ENCODE measurements at regions not wholly inside any gene's neighbourhood (a gene's known extent, or its start where the extent isn't known, plus 50 kb on each side); places are given as distances from the start of the nearest gene placed in this dataset.
"Not testable (repeated sequence)": the region's sequence is repeated elsewhere in the genome, so short reads cannot be mapped to it uniquely, and the experiment has no call there.

GRCh38 chr11:121904148-121904547 is 211.9 kb downstream of the BLID start:
- Histone ChIP-seq H3K27ac (no peak overlapping the region), H3K36me3 (no peaks in the 10 kb centered on the region), H3K4me3 (no peak overlapping the region), H3K4me1 (replicated peaks) (no peaks in the 10 kb centered on the region), H3K9me3 (no peaks in the 10 kb centered on the region), H3K27me3 (replicated peaks; ENCODE audit: insufficient read depth) (no peaks in the 10 kb centered on the region)
- DNase-seq (ENCODE audit: low spot score) = no peak
- WGBS = 79% methylated on average over 6 of the region's 6 CpGs
- intact Hi-C loops (cut with DNase I) = no loop called here
- TF ChIP-seq CTCF (IDR thresholded peaks at IDR 0.05) = no peak
- no peak for TF ChIP-seq POLR2AphosphoS5 (IDR thresholded peaks at IDR 0.05)
- TF ChIP-seq POLR2A (IDR thresholded peaks at IDR 0.05) = no peak

GRCh38 chr11:121901886-121902285 is 214.1 kb downstream of the BLID start:
- no peak for DNase-seq (ENCODE audit: low spot score)
- no peak overlapping the region for H3K27ac ChIP-seq
- TF ChIP-seq POLR2AphosphoS5 (IDR thresholded peaks at IDR 0.05) = no peak
- no peak for TF ChIP-seq POLR2A (IDR thresholded peaks at IDR 0.05)
- no peak for TF ChIP-seq CTCF (IDR thresholded peaks at IDR 0.05)
- intact Hi-C loops (cut with DNase I) = no loop called here
- no peaks in the 10 kb centered on the region for H3K4me1 ChIP-seq (replicated peaks)
- H3K4me3 ChIP-seq = no peak overlapping the region
- WGBS = 88% methylated on average over 4 of the region's 4 CpGs
- H3K36me3 ChIP-seq = no peaks in the 10 kb centered on the region
- no peaks in the 10 kb centered on the region for H3K9me3 ChIP-seq
- H3K27me3 ChIP-seq (replicated peaks; ENCODE audit: insufficient read depth) = no peaks in the 10 kb centered on the region

GRCh38 chr11:121901417-121901816 is 214.6 kb downstream of the BLID start:
- DNase-seq (ENCODE audit: low spot score); H3K36me3 ChIP-seq; H3K27me3 ChIP-seq (replicated peaks; ENCODE audit: insufficient read depth); intact Hi-C loops (cut with DNase I); H3K27ac ChIP-seq; H3K9me3 ChIP-seq; H3K4me3 ChIP-seq; H3K4me1 ChIP-seq (replicated peaks): not testable (repeated sequence)
- WGBS = 74% methylated on average over 2 of the region's 2 CpGs

GRCh38 chr11:121899520-121899919 is 216.5 kb downstream of the BLID start:
- WGBS = 88% methylated on average over 4 of the region's 4 CpGs
- DNase-seq (ENCODE audit: low spot score) = no peak
- Histone ChIP-seq H3K27ac (no peak overlapping the region), H3K9me3 (no peaks in the 10 kb centered on the region), H3K4me1 (replicated peaks) (no peaks in the 10 kb centered on the region), H3K27me3 (replicated peaks; ENCODE audit: insufficient read depth) (no peaks in the 10 kb centered on the region), H3K4me3 (no peak overlapping the region), H3K36me3 (no peaks in the 10 kb centered on the region)
- no peak for TF ChIP-seq POLR2A (IDR thresholded peaks at IDR 0.05)
- TF ChIP-seq CTCF (IDR thresholded peaks at IDR 0.05) = no peak
- intact Hi-C loops (cut with DNase I) = loop anchor here (10.0 kb wide), 1 partner anchor 105 kb away; no protein-coding TSS in a partner anchor

- WGBS = 43% methylated on average over 7 of the region's 7 CpGs
- Histone ChIP-seq H3K27me3 (replicated peaks; ENCODE audit: insufficient read depth) (no peaks in the 10 kb centered on the region), H3K27ac (no peak overlapping the region), H3K36me3 (no peaks in the 10 kb centered on the region), H3K4me3 (no peak overlapping the region), H3K9me3 (no peaks in the 10 kb centered on the region), H3K4me1 (replicated peaks) (no peaks in the 10 kb centered on the region)
- DNase-seq (ENCODE audit: low spot score) = no peak
- intact Hi-C loops (cut with DNase I) = loop anchor here (10.0 kb wide), 1 partner anchor 106 kb away; no protein-coding TSS in a partner anchor
- TF ChIP-seq CTCF (IDR thresholded peaks at IDR 0.05) = no peak
- TF ChIP-seq POLR2AphosphoS5 (IDR thresholded peaks at IDR 0.05) = no peak
- TF ChIP-seq POLR2A (IDR thresholded peaks at IDR 0.05) = no peak
These were observed 217.1 kb downstream of the BLID start for GRCh38 chr11:121898903-121899302.
